ENCODE measurements at regions not wholly inside any gene's neighbourhood (a gene's known extent, or its start where the extent isn't known, plus 50 kb on each side); places are given as distances from the start of the nearest gene placed in this dataset.

DNA sequence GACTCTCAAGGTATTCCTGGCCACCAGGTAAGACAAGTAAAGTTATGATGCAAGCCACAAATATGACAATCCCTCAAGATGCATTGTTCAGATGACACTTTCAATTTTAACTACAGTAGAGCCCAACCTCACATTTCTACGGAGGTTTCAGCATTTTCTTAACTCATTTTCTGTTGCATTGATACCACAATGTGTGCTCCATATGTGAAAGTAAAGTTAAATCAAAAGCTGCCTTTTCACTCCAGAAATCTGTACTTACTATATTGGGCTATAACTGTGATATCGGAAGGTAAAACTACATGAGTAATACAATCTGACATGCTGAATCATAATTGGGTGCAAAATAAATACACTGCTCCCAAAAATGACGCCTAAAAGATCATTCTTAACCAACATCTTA lies 333.6 kb upstream of the MEF2C start:
- BruUV-seq (replicated peaks), result no TSS peak
- Histone ChIP-seq H3K4me2 (ENCODE audit: insufficient read depth, low read length) (no peak overlapping the region), H2AFZ (ENCODE audit: low read depth, low read length) (no peak overlapping the region), H3K4me1 (ENCODE audit: control insufficient read depth, extremely low read depth, insufficient read depth, low read length) (no peaks in the 10 kb centered on the region), H3K27me3 (ENCODE audit: control insufficient read depth in 2 of 2, insufficient read depth in 2 of 2, low read length in 2 of 2) (no peaks in the 10 kb centered on the region), H3K27ac (ENCODE audit: insufficient read depth, low read depth, low read length) (no peak overlapping the region), H3K9me1 (replicated peaks; ENCODE audit: control insufficient read depth, extremely low read depth, insufficient read depth, low read length) (no peaks in the 10 kb centered on the region), H3K9me3 (replicated peaks; ENCODE audit: control insufficient read depth, insufficient read depth, low read length) (no peaks in the 10 kb centered on the region), H3K79me2 (ENCODE audit: control insufficient read depth, insufficient read depth, low read length) (no peaks in the 10 kb centered on the region), H3K4me3 (replicated peaks in 1 of 3; ENCODE audit: insufficient read depth in 1 of 3, low read depth in 1 of 3, low read length in 3 of 3) (no peak overlapping the region), H4K20me1 (replicated peaks; ENCODE audit: control insufficient read depth, extremely low read depth, insufficient read depth, low read length) (no peaks in the 10 kb centered on the region), H3K36me3 (ENCODE audit: control insufficient read depth in 2 of 2, extremely low read depth in 1 of 2, insufficient read depth in 2 of 2, low read length in 2 of 2) (no peaks in the 10 kb centered on the region), H3K9ac (replicated peaks; ENCODE audit: extremely low read depth, insufficient read depth, low read length) (no peak overlapping the region)
- dilution Hi-C loops (cut with MboI; ENCODE audit: extremely low pct_ligation_motif_present, low sequenced_read_pairs), result no loop called here
- TF ChIP-seq EZH2 (IDR thresholded peaks at IDR 0.05; ENCODE audit: borderline replicate concordance, low read depth, low read length, severe bottlenecking) (no peak), MYC (IDR thresholded peaks at IDR 0.05; ENCODE audit: low read depth, low read length) (no peak)
- TF ChIP-seq, protein P1, sequence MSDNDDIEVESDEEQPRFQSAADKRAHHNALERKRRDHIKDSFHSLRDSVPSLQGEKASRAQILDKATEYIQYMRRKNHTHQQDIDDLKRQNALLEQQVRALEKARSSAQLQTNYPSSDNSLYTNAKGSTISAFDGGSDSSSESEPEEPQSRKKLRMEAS (IDR thresholded peaks at IDR 0.05; ENCODE audit: insufficient read depth, insufficient read length), result no peak
- ChIA-PET CTCF (interaction anchor here (1.2 kb wide), 1 partner anchor 16 kb away, joined by 4 read pairs; no protein-coding TSS in a partner anchor), POLR2A (no interaction called here)
- FAIRE-seq, result no peak
- intact Hi-C loops (cut with micrococcal nuclease), result no loop called here
- no peak for DNase-seq (ENCODE audit: low read depth, low spot score)

DNA sequence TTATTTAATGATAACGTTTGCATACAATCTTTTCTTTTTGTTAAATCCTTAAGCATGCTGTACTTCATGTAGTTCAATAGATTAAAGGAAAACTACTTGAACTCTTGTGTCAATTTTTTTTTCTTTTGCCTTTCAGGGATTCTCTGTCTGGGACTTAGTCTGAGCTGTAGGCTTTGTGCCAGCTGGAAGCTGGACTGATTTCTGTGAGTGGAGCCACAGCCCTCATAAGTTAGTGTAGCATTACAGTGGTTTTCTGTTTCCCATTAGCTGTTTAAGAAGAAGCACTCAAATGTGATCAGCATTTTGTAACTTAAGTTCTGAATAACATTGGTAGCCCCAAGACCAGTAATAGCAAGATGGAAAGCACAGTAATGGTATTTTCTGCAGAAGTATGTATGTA lies 330.6 kb upstream of the MEF2C start:
- Histone ChIP-seq H3K4me3 (replicated peaks in 1 of 3; ENCODE audit: insufficient read depth in 1 of 3, low read depth in 1 of 3, low read length in 3 of 3) (no peak overlapping the region), H3K9ac (replicated peaks; ENCODE audit: extremely low read depth, insufficient read depth, low read length) (no peak overlapping the region), H3K4me2 (ENCODE audit: insufficient read depth, low read length) (no peak overlapping the region), H3K27me3 (ENCODE audit: control insufficient read depth in 2 of 2, insufficient read depth in 2 of 2, low read length in 2 of 2) (no peaks in the 10 kb centered on the region), H2AFZ (ENCODE audit: low read depth, low read length) (no peak overlapping the region), H3K79me2 (ENCODE audit: control insufficient read depth, insufficient read depth, low read length) (no peaks in the 10 kb centered on the region), H3K9me3 (replicated peaks; ENCODE audit: control insufficient read depth, insufficient read depth, low read length) (no peaks in the 10 kb centered on the region), H3K4me1 (ENCODE audit: control insufficient read depth, extremely low read depth, insufficient read depth, low read length) (no peaks in the 10 kb centered on the region), H3K36me3 (ENCODE audit: control insufficient read depth in 2 of 2, extremely low read depth in 1 of 2, insufficient read depth in 2 of 2, low read length in 2 of 2) (no peaks in the 10 kb centered on the region), H4K20me1 (replicated peaks; ENCODE audit: control insufficient read depth, extremely low read depth, insufficient read depth, low read length) (no peaks in the 10 kb centered on the region), H3K9me1 (replicated peaks; ENCODE audit: control insufficient read depth, extremely low read depth, insufficient read depth, low read length) (no peaks in the 10 kb centered on the region), H3K27ac (ENCODE audit: insufficient read depth, low read depth, low read length) (no peak overlapping the region)
- dilution Hi-C loops (cut with MboI; ENCODE audit: extremely low pct_ligation_motif_present, low sequenced_read_pairs), result no loop called here
- intact Hi-C loops (cut with micrococcal nuclease), result no loop called here
- TF ChIP-seq POLR2A (IDR thresholded peaks at IDR 0.05; ENCODE audit: low read depth, low read length), result no peak
- TF ChIP-seq, protein P1 (IDR thresholded peaks at IDR 0.05; ENCODE audit: insufficient read depth, insufficient read length), result no peak
- TF ChIP-seq, protein P2, sequence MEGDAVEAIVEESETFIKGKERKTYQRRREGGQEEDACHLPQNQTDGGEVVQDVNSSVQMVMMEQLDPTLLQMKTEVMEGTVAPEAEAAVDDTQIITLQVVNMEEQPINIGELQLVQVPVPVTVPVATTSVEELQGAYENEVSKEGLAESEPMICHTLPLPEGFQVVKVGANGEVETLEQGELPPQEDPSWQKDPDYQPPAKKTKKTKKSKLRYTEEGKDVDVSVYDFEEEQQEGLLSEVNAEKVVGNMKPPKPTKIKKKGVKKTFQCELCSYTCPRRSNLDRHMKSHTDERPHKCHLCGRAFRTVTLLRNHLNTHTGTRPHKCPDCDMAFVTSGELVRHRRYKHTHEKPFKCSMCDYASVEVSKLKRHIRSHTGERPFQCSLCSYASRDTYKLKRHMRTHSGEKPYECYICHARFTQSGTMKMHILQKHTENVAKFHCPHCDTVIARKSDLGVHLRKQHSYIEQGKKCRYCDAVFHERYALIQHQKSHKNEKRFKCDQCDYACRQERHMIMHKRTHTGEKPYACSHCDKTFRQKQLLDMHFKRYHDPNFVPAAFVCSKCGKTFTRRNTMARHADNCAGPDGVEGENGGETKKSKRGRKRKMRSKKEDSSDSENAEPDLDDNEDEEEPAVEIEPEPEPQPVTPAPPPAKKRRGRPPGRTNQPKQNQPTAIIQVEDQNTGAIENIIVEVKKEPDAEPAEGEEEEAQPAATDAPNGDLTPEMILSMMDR (IDR thresholded peaks at IDR 0.05; ENCODE audit: extremely low read depth in 1 of 2, insufficient read depth in 1 of 2, low read depth in 1 of 2, low read length in 2 of 2), result no peak
- TF ChIP-seq GATA2 (IDR thresholded peaks at IDR 0.05; ENCODE audit: insufficient read depth, insufficient read length, low read depth, low read length), result no peak
- TF ChIP-seq MYC (IDR thresholded peaks at IDR 0.05; ENCODE audit: low read depth, low read length), result no peak
- no peak for TF ChIP-seq EZH2 (IDR thresholded peaks at IDR 0.05; ENCODE audit: borderline replicate concordance, low read depth, low read length, severe bottlenecking)
- no peak for TF ChIP-seq FOS (IDR thresholded peaks at IDR 0.05; ENCODE audit: borderline replicate concordance, insufficient read depth, low read length)
- TF ChIP-seq JUN (IDR thresholded peaks at IDR 0.05; ENCODE audit: borderline replicate concordance, insufficient read depth, insufficient read length, low read depth), result no peak
- TF ChIP-seq POLR2AphosphoS5 (IDR thresholded peaks at IDR 0.05; ENCODE audit: insufficient read depth, low read depth, low read length), result no peak
- BruUV-seq (replicated peaks), result no TSS peak
- CTCF ChIA-PET, result interaction anchor here (1.1 kb wide), 1 partner anchor 948 kb away, joined by 3 read pairs; no protein-coding TSS in a partner anchor
- FAIRE-seq, result no peak
- POLR2A ChIA-PET, result no interaction called here
- no peak for DNase-seq (ENCODE audit: low read depth, low spot score)

All from endothelial cell of umbilical vein (primary cell).